HPDE6-E6E7 (cell line): ENCODE measurements at regions not wholly inside any gene's neighbourhood (a gene's known extent, or its start where the extent isn't known, plus 50 kb on each side); places are given as distances from the start of the nearest gene placed in this dataset.

Source experiments
- DNase-seq: peaks from one replicate; pipeline ENCODE4 v3.0.0; 2011; ENCODE audit warnings: missing footprints; ENCODE audit errors: extremely low spot score

DNA sequence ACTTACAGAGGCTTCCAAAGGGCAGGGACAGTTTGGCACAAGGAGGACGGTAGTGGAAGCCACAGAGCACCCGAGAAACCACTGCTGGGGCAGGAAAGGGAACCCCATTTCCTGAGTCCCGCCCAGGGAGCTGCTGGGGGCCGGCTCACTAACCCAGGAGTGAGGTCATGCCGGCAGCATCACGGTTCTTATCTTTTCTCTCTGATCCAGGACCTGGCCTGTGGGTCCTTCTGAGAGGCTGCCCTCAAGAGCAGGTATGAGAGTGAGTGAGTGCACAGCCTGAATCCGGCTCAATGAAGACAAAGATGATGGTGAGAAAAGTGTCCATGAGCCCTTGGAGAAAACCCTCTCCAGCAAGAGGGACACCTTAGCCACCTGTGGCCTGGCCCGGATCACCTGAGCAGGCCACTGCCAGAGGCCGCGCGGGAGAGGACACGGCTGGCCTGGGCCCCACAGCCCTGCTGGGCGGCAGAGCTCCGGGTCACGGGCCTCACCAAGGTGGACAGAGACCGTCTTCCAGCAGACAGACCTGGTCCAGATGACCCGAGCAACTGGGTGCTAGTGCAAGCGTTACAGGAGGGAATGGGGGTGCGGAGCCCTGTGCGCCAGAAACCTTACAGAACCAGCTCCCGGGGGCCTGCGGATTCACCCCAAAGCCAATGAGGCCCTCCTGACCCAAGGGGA lies 94.9 kb downstream of the RIPK4 start:
- no peak for DNase-seq

GRCh38 chr21:41671212-41671762 lies 95.6 kb downstream of the RIPK4 start:
- no peak for DNase-seq

- no peak for DNase-seq
These were observed 96.6 kb downstream of the RIPK4 start for GRCh38 chr21:41670056-41670805.

GRCh38 chr21:41669533-41669830 lies 97.4 kb downstream of the RIPK4 start:
- no peak for DNase-seq

DNA sequence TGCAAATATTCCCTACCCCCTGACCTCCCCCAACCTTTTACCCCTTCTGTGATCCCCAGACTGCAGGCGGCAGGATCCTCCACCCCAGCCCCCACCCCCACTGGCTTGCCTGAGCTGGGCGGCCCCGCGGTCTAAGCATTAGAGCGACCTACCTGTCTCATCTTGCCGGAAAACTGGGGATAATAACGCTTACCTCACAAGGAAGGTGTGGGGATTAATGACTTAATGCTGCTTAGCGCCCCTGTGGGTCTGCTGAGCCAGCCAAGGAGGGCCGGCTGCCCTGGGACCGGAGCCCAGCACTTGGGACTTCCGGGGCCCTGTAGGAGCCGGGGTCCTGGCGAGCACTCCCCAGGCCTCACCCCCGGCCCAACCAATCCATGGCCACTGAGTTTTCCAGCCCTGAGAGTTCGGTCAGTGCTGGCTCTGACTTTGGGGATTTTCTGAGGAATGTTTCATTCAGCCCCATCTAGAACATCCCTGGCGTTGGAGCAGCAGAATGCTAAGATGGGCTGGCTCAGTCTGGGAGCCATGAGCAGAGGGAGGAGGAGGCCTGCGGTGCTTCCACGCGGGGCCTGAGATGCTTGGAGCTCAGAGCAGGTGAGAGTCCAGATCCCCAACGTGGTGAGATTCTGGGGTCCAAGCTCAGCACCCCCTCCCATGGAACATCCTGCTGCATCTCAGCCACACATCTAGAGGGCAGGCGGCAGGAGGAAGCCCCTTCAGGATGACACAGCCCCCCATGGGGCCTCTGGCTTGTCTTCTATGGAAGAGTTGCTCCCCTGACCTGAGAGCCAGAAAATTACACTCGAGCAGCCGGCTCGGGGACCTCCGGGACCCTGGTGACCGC lies 97.9 kb downstream of the RIPK4 start:
- no peak for DNase-seq

GRCh38 chr21:41668051-41668541 lies 98.8 kb downstream of the RIPK4 start:
- DNase-seq: no peak

- DNase-seq: no peak
These were observed 99.7 kb downstream of the RIPK4 start for GRCh38 chr21:41667136-41667535.

GRCh38 chr21:41666641-41667081 lies 100.2 kb downstream of the RIPK4 start:
- no peak for DNase-seq

DNA sequence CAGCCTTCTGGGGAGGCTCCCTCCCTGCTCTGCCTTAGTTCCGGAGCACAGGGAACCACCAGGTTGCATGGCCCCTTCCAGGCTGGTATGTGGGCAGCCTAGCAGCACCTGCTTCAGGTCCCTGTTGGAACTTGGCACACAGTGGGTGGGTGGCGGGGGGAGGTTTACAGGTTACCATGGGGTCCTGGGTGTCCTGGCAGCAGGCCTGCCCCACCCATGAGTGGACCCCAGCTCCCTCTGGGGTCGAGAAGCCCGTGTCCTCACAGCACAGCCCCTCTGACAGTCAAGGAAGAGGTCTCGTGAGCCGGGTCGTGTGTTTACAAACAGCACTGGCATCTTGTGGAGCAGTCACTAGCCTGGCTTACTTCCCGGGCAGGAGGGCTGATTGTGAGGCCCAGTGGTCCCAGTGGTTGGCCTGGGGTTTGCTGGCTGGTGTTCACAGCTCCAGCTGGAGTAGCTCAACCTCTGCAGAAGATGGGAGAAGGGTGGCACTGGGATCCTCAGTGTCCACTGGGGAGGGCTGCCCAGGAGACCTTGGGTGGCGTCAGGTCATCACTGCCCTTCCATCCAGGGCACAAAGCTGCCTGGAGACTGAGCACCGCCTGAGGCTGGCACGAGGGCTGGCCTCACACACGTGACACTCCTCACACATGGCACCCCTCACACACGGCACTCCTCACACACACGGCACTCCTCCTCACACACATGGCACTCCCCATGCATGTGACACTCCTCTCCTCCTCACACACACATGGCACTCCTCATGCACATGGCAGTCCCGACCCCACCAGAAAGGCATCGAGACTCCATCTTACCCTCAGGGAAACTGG lies 100.9 kb downstream of the RIPK4 start:
- DNase-seq: no peak

GRCh38 chr21:41664881-41665765 lies 101.7 kb downstream of the RIPK4 start:
- no peak for DNase-seq

GRCh38 chr21:41663805-41664788 lies 102.8 kb downstream of the RIPK4 start:
- DNase-seq: no peak

- no peak for DNase-seq
These were observed 104.1 kb downstream of the RIPK4 start for GRCh38 chr21:41662761-41663160.

DNA sequence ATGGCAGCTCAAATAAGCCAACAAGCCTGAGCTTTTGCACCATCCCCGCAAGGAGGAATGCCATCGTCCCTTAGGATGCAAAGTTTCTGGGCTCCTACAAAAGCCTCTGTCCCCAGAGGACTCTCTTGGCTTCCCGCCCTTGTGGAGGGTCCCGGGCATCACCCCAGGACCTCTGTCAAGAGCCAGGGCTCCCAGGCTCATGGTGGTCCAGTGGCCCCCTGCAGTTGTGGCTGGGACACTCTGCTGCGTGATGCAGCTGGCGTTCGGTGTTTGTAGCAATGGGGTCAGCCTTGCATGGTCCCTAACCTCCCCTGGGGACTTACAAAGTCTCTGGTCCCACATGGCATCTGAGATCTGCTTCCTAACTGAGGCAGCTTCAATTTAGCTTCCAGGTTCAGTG lies 104.7 kb downstream of the RIPK4 start:
- no peak for DNase-seq

DNA sequence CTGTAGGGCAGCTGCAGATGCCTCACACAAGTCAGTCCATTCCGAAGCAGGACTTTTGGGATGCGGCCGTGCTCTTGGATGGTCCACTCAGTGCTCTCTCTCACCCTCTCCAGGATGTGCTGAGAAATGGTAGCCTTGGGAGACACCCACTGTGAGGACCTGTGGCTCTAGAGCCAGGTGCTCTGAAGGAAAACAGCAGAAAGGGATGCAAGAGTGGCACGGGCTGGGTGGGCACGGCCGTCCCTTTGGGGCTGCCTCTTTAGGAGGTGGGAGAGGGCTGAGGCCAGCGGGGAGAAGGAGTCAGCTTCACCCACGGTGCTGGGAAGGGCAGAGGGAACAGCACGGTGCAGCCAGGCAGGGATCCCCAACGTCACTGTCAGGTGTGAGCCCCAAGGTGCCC lies 106.1 kb downstream of the RIPK4 start:
- DNase-seq: no peak

DNA sequence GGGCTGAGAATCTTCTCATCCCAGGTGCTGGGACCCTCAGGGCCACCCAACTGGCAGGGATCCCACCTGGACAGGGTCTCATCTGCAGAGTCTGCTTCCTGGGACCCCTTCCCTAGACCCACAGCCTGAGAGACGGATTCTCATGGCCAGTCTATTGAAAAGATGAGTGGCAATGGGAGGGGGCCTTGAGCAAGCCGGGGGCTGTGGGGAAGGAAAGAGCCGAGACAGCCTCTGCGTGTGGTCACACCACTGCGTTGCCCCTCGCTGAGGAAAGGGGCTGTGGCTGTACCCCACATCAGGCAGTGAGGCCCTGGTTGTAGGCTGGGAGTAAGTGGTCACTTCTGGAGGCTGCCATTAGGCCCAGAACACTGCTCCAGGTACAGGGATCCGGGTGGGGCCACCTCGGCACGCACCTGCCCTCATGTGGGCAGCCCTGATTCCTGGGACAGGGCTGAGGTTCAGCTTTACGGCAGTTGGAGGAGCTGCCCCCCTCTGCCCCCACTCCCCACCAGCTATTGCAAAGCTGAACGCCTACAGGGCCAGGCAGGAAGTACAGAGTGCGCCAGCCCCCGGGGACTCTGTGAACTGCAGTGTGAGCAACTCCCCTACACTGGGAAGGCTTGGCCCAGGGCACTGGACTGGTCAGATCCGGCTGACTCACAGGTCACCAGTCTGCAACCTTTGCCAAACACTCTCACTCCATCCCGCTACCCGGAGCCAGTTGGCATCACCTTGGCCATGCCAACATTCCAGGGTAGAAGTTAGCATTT lies 106.9 kb downstream of the RIPK4 start:
- no peak for DNase-seq

DNA sequence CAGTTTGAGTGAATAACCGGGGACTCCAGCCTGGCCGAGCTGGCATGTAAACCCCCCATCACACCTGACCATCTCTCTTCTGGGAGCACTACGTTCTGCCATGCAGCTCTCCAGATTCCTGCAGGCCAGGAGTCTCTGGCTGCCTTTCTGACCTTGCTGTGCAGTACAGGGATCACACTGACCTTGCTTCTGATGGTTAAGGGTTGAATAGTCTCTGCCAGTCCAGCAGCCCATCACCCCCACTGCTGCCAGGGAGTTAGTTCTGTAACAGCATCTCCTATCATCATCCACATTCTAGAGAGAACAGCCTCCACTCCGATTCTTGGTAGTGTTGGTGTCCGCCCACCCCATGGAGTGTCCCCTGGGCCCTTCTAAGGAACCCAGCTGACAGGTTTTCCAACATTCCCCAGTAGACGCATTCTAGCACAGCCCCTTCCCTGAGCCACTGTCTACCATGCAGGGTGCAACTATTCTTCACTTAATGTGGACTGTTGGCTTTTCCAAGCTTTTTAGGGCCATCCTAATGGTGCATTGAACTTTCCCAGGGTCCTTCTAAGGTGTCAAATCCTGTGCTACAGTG lies 109.8 kb downstream of the RIPK4 start:
- DNase-seq: no peak

DNA sequence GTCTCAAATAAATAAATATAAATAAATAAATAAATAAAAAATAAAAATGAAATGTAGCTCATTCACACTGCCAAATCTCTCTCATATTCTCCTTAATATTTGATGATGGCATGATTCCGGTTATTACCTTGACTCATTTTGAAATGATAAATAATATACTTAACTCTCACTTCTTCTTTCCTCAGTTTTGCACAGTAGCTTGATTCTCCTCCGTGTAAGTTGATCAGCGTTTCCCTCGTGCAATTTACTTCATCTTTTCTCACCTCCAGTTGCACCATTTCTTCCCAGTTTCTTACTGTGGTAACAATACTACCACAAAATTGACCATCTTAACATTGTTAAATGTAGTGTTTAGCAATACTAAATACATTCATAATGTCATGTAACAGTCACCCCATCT lies 111.6 kb downstream of the RIPK4 start:
- no peak for DNase-seq

- DNase-seq: no peak
These were observed 112.8 kb downstream of the RIPK4 start for GRCh38 chr21:41653954-41654491.
